ENCODE measurements at regions not wholly inside any gene's neighbourhood (a gene's known extent, or its start where the extent isn't known, plus 50 kb on each side); places are given as distances from the start of the nearest gene placed in this dataset.

DNA sequence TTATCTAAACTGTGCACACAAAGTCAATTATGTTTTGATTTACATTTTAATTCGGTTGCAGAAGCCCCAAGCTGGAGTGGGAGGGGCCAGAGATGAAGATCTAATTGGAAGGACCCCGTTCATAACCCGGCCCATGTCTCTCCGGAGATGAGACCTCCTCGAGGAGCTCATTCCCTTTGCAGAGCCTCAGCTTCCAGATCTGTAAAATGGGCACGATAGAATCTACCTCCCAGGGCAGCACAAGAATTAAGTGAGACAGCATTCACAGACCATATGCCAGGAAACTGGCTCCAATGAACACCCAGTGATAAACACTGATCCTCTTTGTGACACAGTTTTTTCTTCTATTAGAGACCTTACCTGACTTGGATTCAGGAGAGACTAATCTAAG is 446.5 kb upstream of the CDH5 start:
- TF ChIP-seq, protein P1, sequence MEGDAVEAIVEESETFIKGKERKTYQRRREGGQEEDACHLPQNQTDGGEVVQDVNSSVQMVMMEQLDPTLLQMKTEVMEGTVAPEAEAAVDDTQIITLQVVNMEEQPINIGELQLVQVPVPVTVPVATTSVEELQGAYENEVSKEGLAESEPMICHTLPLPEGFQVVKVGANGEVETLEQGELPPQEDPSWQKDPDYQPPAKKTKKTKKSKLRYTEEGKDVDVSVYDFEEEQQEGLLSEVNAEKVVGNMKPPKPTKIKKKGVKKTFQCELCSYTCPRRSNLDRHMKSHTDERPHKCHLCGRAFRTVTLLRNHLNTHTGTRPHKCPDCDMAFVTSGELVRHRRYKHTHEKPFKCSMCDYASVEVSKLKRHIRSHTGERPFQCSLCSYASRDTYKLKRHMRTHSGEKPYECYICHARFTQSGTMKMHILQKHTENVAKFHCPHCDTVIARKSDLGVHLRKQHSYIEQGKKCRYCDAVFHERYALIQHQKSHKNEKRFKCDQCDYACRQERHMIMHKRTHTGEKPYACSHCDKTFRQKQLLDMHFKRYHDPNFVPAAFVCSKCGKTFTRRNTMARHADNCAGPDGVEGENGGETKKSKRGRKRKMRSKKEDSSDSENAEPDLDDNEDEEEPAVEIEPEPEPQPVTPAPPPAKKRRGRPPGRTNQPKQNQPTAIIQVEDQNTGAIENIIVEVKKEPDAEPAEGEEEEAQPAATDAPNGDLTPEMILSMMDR (conservative IDR thresholded peaks at IDR 0.05 in 1 of 2, IDR thresholded peaks at IDR 0.05 in 1 of 2; ENCODE audit: extremely low read depth in 1 of 2, insufficient read depth in 1 of 2, low read depth in 1 of 2, low read length in 2 of 2) = no peak
- TF ChIP-seq EZH2 (IDR thresholded peaks at IDR 0.05; ENCODE audit: borderline replicate concordance, low read length) = no peak
